HS-27A (cell line): ENCODE measurements at regions not wholly inside any gene's neighbourhood (a gene's known extent, or its start where the extent isn't known, plus 50 kb on each side); places are given as distances from the start of the nearest gene placed in this dataset.

Experiments
- DNase-seq: peaks from one replicate; pipeline ENCODE4 v3.0.0-alpha.2; 2012; ENCODE audit warnings: low read depth, missing footprints

- no peak for DNase-seq
These were observed 935.4 kb downstream of the TBC1D22A start for GRCh38 chr22:47697861-47698260.

GRCh38 chr22:47696776-47697175 is 934.3 kb downstream of the TBC1D22A start:
- no peak for DNase-seq

GRCh38 chr22:47695176-47695575 is 932.7 kb downstream of the TBC1D22A start:
- DNase-seq: no peak

- DNase-seq: no peak
These were observed 932.2 kb downstream of the TBC1D22A start for GRCh38 chr22:47694536-47695130.

GRCh38 chr22:47693606-47694005 is 931.2 kb downstream of the TBC1D22A start:
- DNase-seq: no peak

GRCh38 chr22:47692811-47693210 is 930.4 kb downstream of the TBC1D22A start:
- no peak for DNase-seq

GRCh38 chr22:47691152-47691895 is 928.9 kb downstream of the TBC1D22A start:
- DNase-seq: no peak

- DNase-seq: no peak
These were observed 928.1 kb downstream of the TBC1D22A start for GRCh38 chr22:47690586-47690985.

GRCh38 chr22:47690166-47690565 is 927.7 kb downstream of the TBC1D22A start:
- DNase-seq: no peak

- DNase-seq: no peak
These were observed 925.3 kb downstream of the TBC1D22A start for GRCh38 chr22:47687776-47688175.

GRCh38 chr22:47687346-47687655 is 924.9 kb downstream of the TBC1D22A start:
- DNase-seq: no peak

GRCh38 chr22:47686594-47687345 is 924.3 kb downstream of the TBC1D22A start:
- no peak for DNase-seq

GRCh38 chr22:47681411-47682165 is 919.1 kb downstream of the TBC1D22A start:
- no peak for DNase-seq

GRCh38 chr22:47678636-47679287 is 916.3 kb downstream of the TBC1D22A start:
- no peak for DNase-seq

- no peak for DNase-seq
These were observed 915.6 kb downstream of the TBC1D22A start for GRCh38 chr22:47678048-47678447.

- no peak for DNase-seq
These were observed 914.2 kb downstream of the TBC1D22A start for GRCh38 chr22:47676685-47677084.

- no peak for DNase-seq
These were observed 912.1 kb downstream of the TBC1D22A start for GRCh38 chr22:47674600-47674999.

GRCh38 chr22:47673557-47673956 is 911.1 kb downstream of the TBC1D22A start:
- no peak for DNase-seq

GRCh38 chr22:47672526-47672925 is 910.1 kb downstream of the TBC1D22A start:
- no peak for DNase-seq

GRCh38 chr22:47665151-47665550 is 902.7 kb downstream of the TBC1D22A start:
- DNase-seq: no peak

GRCh38 chr22:47663615-47664605 is 901.5 kb downstream of the TBC1D22A start:
- no peak for DNase-seq
